Tibial nerve (tissue), 3 donors: ENCODE measurements at regions not wholly inside any gene's neighbourhood (a gene's known extent, or its start where the extent isn't known, plus 50 kb on each side); places are given as distances from the start of the nearest gene placed in this dataset.

ENCODE experiments used
- POLR2A ChIP-seq, 2 donors: fragments of 450-650 bp; IDR thresholded peaks; one replicate each; pipeline ENCODE4 v1.6.1; 2017; ENCODE audit warnings: antibody characterized with exemption in 2 of 2, mild to moderate bottlenecking in 2 of 2, moderate library complexity in 2 of 2
- TF ChIP-seq, protein P1 (sequence below), 5 experiments: fragments of 200-600 bp in 3 of 5; fragments of 450-650 bp in 2 of 5; sonication (generic) in 3 of 5; IDR thresholded peaks; one replicate each; pipeline ENCODE4 v1.5.1; 2016 to 2019; ENCODE audit warnings: antibody characterized with exemption in 5 of 5, mild to moderate bottlenecking in 3 of 5, moderate library complexity in 2 of 5

DNA sequence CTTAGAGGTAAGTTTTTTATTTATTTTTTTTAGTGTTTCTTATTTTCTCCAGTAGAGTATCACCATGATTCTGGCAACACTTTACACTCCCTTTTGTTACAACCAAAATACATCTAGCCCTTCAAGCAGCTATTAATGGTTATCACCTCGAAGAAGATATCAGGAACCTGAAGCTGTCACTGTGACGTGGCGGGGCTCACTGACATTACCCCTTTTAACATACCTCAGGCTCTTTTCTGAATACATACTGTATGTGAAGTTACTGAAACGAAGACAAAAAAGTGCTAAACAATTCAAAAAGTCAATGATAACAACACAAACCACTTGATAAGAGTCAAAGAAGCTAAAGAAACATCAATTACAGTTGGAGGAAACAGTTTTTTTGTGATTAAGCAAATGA lies 1218.7 kb downstream of the EFNB2 start:
- TF ChIP-seq, protein P1, sequence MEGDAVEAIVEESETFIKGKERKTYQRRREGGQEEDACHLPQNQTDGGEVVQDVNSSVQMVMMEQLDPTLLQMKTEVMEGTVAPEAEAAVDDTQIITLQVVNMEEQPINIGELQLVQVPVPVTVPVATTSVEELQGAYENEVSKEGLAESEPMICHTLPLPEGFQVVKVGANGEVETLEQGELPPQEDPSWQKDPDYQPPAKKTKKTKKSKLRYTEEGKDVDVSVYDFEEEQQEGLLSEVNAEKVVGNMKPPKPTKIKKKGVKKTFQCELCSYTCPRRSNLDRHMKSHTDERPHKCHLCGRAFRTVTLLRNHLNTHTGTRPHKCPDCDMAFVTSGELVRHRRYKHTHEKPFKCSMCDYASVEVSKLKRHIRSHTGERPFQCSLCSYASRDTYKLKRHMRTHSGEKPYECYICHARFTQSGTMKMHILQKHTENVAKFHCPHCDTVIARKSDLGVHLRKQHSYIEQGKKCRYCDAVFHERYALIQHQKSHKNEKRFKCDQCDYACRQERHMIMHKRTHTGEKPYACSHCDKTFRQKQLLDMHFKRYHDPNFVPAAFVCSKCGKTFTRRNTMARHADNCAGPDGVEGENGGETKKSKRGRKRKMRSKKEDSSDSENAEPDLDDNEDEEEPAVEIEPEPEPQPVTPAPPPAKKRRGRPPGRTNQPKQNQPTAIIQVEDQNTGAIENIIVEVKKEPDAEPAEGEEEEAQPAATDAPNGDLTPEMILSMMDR (IDR thresholded peaks at IDR 0.05), result no peak
- TF ChIP-seq POLR2A (IDR thresholded peaks at IDR 0.05), result no peak
